Kidney epithelial cell (primary cell): ENCODE measurements at regions not wholly inside any gene's neighbourhood (a gene's known extent, or its start where the extent isn't known, plus 50 kb on each side); places are given as distances from the start of the nearest gene placed in this dataset.
A peak's percentile ranks its signal among the peaks of the same experiment; 100 is the strongest.

ENCODE experiments used
- DNase-seq: peaks from one replicate; pipeline ENCODE4 v3.0.0-alpha.2; 2010; ENCODE audit warnings: low read depth
- H3K27me3 ChIP-seq: 2 replicates; pipeline ENCODE4 v1.6.0; 2011; ENCODE audit warnings: low read length; ENCODE audit not compliant: control insufficient read depth, insufficient read depth
- H3K36me3 ChIP-seq: 2 replicates; pipeline ENCODE4 v1.5.1; 2011; ENCODE audit warnings: low read length; ENCODE audit not compliant: control insufficient read depth, insufficient read depth
- H3K4me3 ChIP-seq: 2 replicates; pipeline ENCODE4 v1.5.1; 2011; ENCODE audit warnings: low read depth, mild to moderate bottlenecking, control low read depth, low read length
- CTCF ChIP-seq: IDR thresholded peaks from 2 replicates; pipeline ENCODE4 v1.5.1; 2011; ENCODE audit warnings: mild to moderate bottlenecking, moderate library complexity, low read length, control low read depth, inconsistent platforms; ENCODE audit not compliant: insufficient read depth, poor library complexity, severe bottlenecking

GRCh38 chr12:90120627-90121026 lies 412.0 kb upstream of the ATP2B1 start:
- Histone ChIP-seq H3K27me3 (no peaks in the 10 kb centered on the region), H3K36me3 (no peaks in the 10 kb centered on the region), H3K4me3 (no peak overlapping the region)
- TF ChIP-seq CTCF = no peak
- DNase-seq = no peak

DNA sequence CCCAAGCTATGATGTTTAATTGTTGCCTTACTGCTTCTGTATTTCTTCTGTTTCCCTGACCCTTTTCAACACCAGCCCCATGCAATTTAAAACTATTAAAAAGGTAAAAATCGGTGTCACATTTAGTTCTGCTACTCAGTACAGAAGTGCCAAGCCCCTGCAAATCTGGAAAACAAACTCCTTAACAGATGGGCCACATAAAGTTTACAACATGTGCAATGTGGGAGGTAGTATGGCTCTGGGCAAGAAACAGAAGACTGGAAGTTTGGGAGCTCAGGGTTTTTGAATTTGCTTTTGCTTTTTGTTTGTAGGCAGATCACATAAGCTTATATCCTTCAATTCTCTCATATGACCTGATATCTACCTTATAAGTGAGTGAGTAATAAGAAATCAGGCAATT lies 404.0 kb upstream of the ATP2B1 start:
- Histone ChIP-seq H3K27me3 (no peaks in the 10 kb centered on the region), H3K36me3 (no peaks in the 10 kb centered on the region), H3K4me3 (no peak overlapping the region)
- no peak for DNase-seq
- no peak for TF ChIP-seq CTCF

- Histone ChIP-seq H3K4me3 (no peak overlapping the region), H3K36me3 (no peaks in the 10 kb centered on the region), H3K27me3 (no peaks in the 10 kb centered on the region)
- no peak for TF ChIP-seq CTCF
- no peak for DNase-seq
Observed at GRCh38 chr12:90111791-90112580, 403.3 kb upstream of the ATP2B1 start.

DNA sequence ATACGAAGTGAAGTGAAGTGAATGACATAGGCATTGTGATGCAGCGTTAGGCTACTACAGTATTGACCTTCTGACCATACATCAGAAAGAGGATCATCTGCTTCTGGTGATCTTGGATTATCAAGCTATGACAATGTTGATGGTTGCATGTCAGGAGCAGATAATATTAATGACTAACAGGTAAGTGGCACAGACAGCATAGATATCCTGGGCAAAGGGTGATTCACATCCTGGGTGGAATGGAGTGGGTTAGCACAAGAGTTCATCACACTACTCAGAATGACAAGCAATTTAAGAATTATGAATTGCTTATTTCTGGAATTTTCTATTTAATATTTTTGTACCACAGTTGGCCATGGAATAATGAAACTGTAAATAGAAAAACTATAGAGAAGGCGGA lies 397.9 kb upstream of the ATP2B1 start:
- DNase-seq = no peak
- Histone ChIP-seq H3K4me3 (no peak overlapping the region), H3K36me3 (no peaks in the 10 kb centered on the region), H3K27me3 (no peaks in the 10 kb centered on the region)
- no peak for TF ChIP-seq CTCF

DNA sequence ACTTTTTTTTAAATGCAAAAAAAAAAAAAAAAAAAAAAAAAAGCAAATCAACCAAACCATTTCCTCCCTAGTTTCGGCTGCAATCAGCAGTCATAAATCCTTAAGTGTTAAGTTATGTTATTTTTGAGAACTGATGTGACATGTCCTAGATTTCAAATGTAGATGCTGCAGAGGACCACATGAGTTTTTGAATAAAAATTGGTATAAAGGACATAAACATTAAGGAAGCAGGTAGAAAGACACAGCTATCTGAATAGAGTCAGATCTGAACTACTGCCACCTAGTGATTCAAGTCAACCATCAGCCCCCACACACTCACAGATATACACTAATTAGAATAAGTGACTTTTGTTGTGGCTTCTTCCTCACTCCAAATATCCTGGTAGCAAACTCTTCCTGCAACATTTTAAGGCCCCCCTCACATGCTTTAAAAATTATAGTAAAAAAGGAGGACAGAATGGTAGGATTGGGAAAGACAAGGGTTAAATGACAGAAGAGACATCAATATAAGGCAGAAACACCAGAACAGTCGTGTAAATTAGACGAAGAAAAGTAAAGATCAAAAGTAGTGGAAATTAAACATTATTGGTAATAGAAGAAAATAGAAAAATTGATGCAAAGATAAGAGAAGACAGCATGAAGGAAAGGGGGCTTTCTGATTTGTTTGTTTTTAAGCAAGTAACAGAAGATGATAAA lies 394.5 kb upstream of the ATP2B1 start:
- H3K27me3 ChIP-seq = no peaks in the 10 kb centered on the region
- no peak for DNase-seq
- no peak overlapping the region for H3K4me3 ChIP-seq
- H3K36me3 ChIP-seq = no peaks in the 10 kb centered on the region
- peak; percentile 62 for TF ChIP-seq CTCF
